HG02678 (cell line): ENCODE measurements at regions not wholly inside any gene's neighbourhood (a gene's known extent, or its start where the extent isn't known, plus 50 kb on each side); places are given as distances from the start of the nearest gene placed in this dataset.

Experiments
- ATAC-seq: cut with Tn5 transposase; IDR thresholded peaks from one replicate; pipeline ENCODE4 v1.9.1; 2021; ENCODE audit warnings: mild to moderate bottlenecking, moderate library complexity; ENCODE audit not compliant: unreplicated experiment

GRCh38 chr13:34087791-34088190 lies 269.8 kb downstream of the RFC3 start:
- ATAC-seq: no peak

DNA sequence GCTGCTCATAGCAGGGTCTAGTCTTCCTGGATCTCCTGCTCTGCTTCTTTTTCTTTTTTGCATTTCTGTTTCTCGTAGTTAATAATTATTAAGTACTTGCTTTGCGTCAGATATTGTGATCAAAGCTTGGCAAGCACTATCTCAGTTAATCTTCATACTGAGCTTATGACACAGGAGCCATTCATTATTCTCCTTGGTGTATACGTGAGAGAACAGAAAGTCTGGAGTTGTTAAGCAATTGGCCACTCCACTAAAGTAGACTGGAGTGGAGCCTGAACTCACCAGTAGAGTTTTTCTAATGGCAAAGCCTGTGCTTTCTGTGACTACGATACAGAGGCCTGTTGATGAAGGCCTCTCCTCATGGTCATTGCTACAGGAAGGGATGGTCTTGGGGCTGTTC lies 285.9 kb downstream of the RFC3 start:
- ATAC-seq: no peak

DNA sequence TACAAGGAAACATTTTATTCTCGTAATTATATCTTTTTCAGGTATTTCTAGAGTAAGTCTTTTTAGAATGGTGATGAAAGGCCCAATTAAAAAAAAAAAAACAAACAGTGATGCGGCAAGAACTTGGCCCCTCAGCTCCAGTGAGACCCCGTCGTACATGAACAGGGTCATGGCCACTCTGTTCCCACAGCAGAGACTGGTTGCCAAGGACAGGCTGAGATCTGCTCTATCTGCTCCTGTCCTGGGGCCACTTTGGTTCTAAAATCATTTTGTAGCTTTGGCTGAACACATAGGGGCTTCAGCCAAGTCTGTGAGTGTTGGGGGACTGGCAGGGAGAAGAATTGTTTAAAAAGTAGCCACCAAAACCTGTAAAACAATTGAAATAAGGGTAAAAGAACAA lies 286.9 kb downstream of the RFC3 start:
- ATAC-seq: no peak

GRCh38 chr13:34107806-34108205 lies 289.9 kb downstream of the RFC3 start:
- no peak for ATAC-seq

DNA sequence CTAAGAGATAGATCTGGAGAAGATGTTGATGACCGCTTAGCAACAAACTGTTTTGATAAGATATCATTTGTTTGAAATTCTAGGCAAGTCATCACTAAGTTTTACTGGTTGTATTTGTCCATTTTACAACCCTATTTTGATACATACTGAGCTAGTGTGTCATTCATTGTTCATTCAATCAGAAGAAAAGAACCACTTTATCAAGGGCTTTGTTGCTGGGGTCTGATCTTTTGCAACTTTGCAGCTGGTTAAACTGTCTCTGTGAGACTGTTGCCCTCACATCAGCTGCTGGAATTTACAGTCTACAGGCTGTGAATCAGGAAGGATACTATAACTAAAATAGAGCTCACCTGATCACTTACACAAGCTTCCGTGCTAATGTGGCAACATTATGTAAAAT lies 290.5 kb downstream of the RFC3 start:
- ATAC-seq: no peak

DNA sequence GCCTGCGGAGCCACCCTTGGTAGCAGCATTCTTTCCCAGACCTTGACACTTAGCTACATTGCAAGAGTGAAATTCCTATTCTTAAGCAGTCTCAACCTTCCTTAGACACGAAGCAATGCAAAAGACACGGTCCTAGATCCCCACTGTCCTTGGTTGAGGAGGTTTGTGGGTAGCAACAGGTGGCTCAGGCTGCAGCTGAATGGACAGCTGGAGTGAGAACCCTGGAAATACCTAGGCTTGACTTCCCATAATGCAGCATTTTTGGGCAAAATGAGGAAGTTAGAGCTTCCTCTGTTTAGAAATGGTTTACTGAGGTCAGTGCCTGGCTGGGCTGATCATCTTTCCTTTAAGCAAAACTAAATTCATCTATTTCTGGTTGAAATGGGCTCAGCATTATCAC lies 296.6 kb downstream of the RFC3 start:
- no peak for ATAC-seq

DNA sequence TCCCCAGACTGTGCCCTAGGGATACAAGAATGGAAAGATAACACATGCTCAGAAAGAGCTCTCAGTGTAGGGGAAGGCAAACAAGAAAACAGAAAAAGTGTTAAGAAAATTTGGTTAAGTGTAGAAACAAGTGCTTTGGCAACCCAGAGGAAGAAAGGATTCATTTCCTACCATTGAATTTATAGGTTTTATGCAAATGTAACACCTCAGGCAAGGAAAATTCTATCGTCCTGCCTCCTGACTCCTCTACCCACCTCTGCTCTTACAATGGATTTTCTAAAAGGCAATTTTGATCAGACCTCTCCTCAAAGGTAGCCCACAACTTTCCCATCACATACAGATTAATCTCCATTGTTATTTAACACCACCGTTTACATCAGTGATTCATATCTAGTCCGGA lies 298.7 kb downstream of the RFC3 start:
- ATAC-seq: no peak

DNA sequence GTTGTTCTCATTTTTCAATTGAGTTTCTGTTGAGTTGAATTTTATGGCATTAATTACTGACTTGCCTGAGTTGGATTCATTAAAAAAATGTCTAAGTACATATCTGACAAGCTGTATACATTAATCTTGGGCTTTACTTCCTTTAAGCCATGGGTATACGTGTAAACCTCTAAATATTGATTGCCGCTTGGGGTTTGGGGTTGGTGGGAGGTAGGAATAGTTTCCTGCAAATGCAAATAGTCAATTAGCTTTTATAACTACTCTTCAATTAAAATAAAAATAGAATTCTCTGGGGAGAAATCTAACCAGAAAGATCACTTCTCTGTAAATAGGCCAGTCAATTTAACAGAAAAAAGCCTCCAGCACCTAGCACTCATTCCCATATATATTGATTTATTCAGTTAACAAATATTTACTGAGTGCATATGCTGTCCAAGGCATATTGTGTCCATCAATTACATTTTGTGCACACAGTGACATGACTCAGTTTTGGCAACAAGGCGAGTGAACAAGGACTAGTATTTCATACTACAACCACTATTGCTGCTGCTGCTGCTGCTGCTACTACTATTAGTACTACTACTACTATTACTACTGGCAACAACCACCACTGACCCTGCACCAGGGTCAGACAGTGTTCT lies 306.8 kb downstream of the RFC3 start:
- ATAC-seq: no peak

GRCh38 chr13:34127523-34127922 lies 309.6 kb downstream of the RFC3 start:
- ATAC-seq: no peak

DNA sequence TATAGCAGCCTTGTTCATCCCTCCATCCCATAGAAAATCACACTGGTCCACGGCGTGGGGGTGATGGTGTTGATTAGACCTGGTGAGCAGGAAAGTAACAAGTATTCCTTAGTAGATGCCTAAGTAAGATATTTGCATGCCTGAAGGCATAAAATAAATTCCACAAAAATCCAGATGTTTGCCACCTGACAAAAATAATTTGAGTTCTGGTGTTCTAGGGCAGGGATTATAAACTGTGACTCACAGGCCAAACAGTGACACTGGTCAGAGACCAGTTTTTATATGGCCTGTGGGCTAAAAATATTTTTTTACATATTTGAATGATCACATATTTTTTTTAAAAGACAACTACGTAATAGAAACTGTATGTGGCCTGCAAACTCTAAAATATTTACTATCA lies 310.7 kb downstream of the RFC3 start:
- ATAC-seq: no peak

DNA sequence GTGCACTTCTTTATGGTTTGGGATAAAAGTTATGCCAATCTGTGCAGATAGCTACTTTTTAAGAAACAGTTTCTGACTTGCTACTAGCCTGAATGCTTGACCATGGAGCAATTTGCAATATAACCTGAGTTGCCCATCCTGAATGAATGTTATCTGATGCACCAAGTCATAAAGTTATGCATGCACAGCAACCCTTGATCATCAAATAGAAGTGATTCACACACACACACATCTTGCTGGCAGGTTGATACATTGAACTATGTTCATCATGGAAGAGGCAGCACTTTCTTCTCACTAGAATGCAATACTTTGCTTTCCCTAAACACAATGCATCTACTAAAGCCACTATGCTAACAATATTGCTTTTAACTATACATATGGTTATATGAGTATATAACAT lies 311.5 kb downstream of the RFC3 start:
- ATAC-seq: no peak

GRCh38 chr13:34137200-34137599 lies 319.3 kb downstream of the RFC3 start:
- no peak for ATAC-seq

DNA sequence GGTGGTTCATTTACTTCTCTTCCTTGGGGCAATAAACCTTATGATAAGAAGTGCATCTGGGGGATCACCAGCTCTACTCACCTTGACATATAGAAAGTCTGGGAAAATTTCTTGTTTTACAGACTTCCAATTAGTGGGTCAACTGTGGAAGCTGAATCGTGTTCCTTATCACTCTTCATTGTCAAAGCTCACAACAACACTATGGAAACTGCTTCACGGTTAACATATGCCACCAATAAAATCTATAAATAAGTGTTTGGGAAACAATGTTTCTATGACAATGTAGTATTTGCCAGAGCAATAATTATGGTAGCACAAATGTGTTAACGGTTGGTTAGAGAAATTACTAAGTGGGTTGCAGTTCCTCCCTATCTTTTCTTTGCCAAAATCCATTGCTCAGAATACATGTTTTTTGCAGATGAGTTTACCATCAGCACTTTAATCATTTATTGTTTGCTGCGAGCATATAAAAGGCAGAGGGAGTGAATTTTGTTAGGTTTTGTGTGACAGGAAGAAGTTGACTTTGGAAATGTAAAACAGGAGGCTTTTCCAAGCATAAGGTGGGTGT lies 321.8 kb downstream of the RFC3 start:
- no peak for ATAC-seq

- no peak for ATAC-seq
Measured at GRCh38 chr13:34143637-34144036, 325.7 kb downstream of the RFC3 start.

GRCh38 chr13:34144142-34144541 lies 326.2 kb downstream of the RFC3 start:
- no peak for ATAC-seq

DNA sequence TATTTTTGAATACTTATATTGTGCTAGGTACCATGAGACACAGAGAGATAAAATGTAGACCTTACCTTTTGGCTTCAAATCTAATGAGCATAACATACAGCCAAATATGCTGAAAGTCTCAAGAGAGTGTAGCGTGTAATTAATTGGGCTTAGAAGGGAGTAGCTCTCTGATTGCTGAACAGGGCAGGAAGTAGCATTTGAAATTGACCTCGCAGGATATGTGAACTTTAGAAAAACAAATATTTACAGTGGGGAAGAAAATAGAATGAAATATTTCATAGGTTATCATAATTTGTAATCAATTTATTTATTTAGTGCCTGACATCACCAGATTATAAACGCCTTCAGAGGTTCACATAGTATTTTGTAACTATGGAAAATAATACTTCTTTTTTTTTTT lies 327.1 kb downstream of the RFC3 start:
- no peak for ATAC-seq

- no peak for ATAC-seq
Measured at GRCh38 chr13:34148359-34148758, 330.4 kb downstream of the RFC3 start.

GRCh38 chr13:34151885-34152284 lies 333.9 kb downstream of the RFC3 start:
- ATAC-seq: no peak

- ATAC-seq: no peak
Measured at GRCh38 chr13:34152409-34152808, 334.5 kb downstream of the RFC3 start.

DNA sequence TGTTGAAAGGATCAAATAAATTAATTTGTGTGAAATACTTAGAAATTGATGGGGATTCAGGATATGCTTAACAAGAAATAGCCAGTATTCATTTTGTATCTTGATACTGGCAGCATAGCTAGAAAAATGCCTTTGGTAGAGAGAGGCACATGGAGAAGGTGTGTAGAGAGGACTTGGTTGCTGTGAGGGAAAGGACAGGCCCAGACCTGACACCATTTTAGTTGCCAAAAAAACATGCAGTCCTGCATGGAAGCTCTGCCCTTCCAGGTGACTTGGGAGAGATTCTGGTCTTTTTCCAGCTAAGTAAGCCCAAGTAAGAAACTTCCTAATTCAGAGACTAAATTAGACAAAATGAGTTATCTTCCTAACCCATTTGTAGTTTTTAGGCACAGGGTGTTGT lies 335.0 kb downstream of the RFC3 start:
- ATAC-seq: no peak

- ATAC-seq: no peak
Measured at GRCh38 chr13:34153428-34154180, 335.7 kb downstream of the RFC3 start.

DNA sequence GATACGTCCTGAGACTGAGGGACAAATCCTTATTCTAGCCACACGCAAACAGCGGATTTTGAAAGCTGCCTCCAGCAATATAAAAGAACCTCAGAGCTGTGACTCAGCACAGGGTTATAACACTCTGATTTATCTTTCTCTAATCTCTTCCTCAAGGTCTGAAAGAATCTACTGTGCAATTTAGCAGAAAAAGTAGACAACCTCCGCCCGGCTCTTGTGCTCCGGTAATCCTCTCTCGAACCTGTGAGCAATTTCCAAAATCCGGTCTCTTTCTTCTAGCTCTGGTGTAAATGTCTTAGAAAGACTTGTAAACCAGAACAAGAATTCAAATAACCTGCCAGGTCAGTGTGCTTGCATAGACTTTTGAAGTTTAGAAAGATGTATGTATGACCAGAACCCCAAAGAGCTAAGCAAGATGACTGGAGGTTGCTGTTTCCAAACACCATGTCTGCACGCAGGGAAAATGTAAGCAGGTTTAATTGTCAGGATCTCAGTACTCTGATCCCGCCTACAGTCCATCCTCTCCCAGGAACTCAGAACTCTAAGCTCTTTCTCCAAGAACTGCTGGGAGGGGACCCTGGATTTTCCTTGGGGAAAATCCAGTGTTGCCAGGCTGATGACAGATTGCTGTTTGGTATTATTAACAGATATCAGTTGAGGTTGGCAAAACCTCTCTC lies 338.1 kb downstream of the RFC3 start:
- no peak for ATAC-seq
